ENCODE measurements at regions not wholly inside any gene's neighbourhood (a gene's known extent, or its start where the extent isn't known, plus 50 kb on each side); places are given as distances from the start of the nearest gene placed in this dataset.
"Not testable (repeated sequence)": the region's sequence is repeated elsewhere in the genome, so short reads cannot be mapped to it uniquely, and the experiment has no call there.

- no peaks in the 10 kb centered on the region for H3K27me3 Mint-ChIP-seq (ENCODE audit: unreplicated experiment)
- CTCF ChIA-PET = no interaction called here
- DNase-seq = no peak
- no peak overlapping the region for H3K27ac Mint-ChIP-seq (ENCODE audit: unreplicated experiment)
- BruUV-seq (replicated peaks) = no TSS peak
- intact Hi-C loops (cut with micrococcal nuclease; ENCODE audit: unreplicated experiment) = no loop called here
- H3K4me3 Mint-ChIP-seq (ENCODE audit: low read depth, unreplicated experiment) = no peak overlapping the region
- H3K4me1 Mint-ChIP-seq (ENCODE audit: low read depth, unreplicated experiment) = no peaks in the 10 kb centered on the region
- no peaks in the 10 kb centered on the region for H3K36me3 Mint-ChIP-seq (ENCODE audit: insufficient read depth, unreplicated experiment)
- peaks cover 13% of the 10 kb centered on the region for H3K9me3 Mint-ChIP-seq (ENCODE audit: low read depth, unreplicated experiment)
- TF ChIP-seq CTCF (IDR thresholded peaks at IDR 0.05; ENCODE audit: unreplicated experiment) = no peak
Measured at GRCh38 chr6:60643870-60644269, 1642.2 kb downstream of the KHDRBS2 start.

DNA sequence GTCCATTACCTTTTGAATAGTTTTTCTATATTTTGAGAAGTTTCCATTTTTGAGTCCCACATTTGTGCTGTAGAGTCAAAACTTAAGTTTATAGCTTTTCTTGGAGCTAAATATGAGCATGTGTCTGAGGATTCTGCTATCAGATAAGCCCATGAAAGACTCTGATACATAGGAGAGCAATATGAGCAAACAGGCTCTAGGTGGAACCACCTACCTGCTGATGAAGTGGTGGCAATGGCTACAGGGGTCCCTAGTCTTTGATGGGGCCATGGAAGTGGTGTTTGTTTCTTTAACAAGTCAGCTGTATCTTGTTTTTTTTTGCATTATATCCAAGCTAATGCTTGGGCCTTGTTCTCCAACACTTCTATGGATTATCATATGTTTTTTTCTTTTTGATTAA, 1646.8 kb downstream of the KHDRBS2 start:
- DNase-seq; BruUV-seq (replicated peaks); CTCF ChIA-PET; H3K4me3 Mint-ChIP-seq (ENCODE audit: low read depth, unreplicated experiment); H3K36me3 Mint-ChIP-seq (ENCODE audit: insufficient read depth, unreplicated experiment); H3K27me3 Mint-ChIP-seq (ENCODE audit: unreplicated experiment); H3K4me1 Mint-ChIP-seq (ENCODE audit: low read depth, unreplicated experiment); intact Hi-C loops (cut with micrococcal nuclease; ENCODE audit: unreplicated experiment); H3K27ac Mint-ChIP-seq (ENCODE audit: unreplicated experiment): not testable (repeated sequence)
- peaks cover 18% of the 10 kb centered on the region for H3K9me3 Mint-ChIP-seq (ENCODE audit: low read depth, unreplicated experiment)
